ENCODE measurements at regions not wholly inside any gene's neighbourhood (a gene's known extent, or its start where the extent isn't known, plus 50 kb on each side); places are given as distances from the start of the nearest gene placed in this dataset.
"Not testable (repeated sequence)": the region's sequence is repeated elsewhere in the genome, so short reads cannot be mapped to it uniquely, and the experiment has no call there.

DNA sequence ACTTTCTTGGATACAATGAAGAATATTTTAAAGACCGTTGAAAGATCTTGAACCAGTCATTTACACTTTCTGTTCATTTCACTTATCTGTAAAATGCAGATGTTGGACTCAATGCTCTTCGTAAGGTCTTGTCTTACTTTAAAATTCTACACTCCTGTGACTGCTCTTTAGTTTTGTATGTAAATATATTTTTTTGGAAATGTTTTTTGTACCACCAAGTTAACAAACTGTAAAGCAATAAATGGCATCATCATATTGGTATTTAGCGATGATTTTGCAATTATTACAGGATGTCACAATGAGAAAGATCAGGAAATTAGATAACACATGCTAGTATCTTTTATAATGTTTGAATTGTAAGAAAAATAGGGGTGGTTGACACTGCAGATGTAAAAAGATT, 80.8 kb upstream of the GNAQ start:
- peaks cover 6% of the 10 kb centered on the region for H3K4me1 ChIP-seq (ENCODE audit: control insufficient read depth, low read length)
- H3K36me3 ChIP-seq (ENCODE audit: control insufficient read depth, low read length), result no peaks in the 10 kb centered on the region
- no peaks in the 10 kb centered on the region for H3K9me3 ChIP-seq (ENCODE audit: control insufficient read depth, insufficient read depth, low read length)
- no peaks in the 10 kb centered on the region for H3F3A ChIP-seq (ENCODE audit: control insufficient read depth, insufficient read depth)
- H3K27ac ChIP-seq (ENCODE audit: low read depth, low read length), result no peak overlapping the region
- H4K20me1 ChIP-seq (ENCODE audit: control insufficient read depth, insufficient read depth, low read depth, low read length), result no peaks in the 10 kb centered on the region
- TF ChIP-seq EZH2phosphoT487 (IDR thresholded peaks at IDR 0.05; ENCODE audit: borderline replicate concordance, low read length), result no peak
- TF ChIP-seq, protein P1, sequence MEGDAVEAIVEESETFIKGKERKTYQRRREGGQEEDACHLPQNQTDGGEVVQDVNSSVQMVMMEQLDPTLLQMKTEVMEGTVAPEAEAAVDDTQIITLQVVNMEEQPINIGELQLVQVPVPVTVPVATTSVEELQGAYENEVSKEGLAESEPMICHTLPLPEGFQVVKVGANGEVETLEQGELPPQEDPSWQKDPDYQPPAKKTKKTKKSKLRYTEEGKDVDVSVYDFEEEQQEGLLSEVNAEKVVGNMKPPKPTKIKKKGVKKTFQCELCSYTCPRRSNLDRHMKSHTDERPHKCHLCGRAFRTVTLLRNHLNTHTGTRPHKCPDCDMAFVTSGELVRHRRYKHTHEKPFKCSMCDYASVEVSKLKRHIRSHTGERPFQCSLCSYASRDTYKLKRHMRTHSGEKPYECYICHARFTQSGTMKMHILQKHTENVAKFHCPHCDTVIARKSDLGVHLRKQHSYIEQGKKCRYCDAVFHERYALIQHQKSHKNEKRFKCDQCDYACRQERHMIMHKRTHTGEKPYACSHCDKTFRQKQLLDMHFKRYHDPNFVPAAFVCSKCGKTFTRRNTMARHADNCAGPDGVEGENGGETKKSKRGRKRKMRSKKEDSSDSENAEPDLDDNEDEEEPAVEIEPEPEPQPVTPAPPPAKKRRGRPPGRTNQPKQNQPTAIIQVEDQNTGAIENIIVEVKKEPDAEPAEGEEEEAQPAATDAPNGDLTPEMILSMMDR (IDR thresholded peaks at IDR 0.05; ENCODE audit: low read depth, low read length, poor library complexity, severe bottlenecking), result no peak
- H3K79me2 ChIP-seq (ENCODE audit: control insufficient read depth, low read length), result no peaks in the 10 kb centered on the region
- H3K27me3 ChIP-seq (ENCODE audit: control insufficient read depth, low read length), result no peaks in the 10 kb centered on the region
- no peaks in the 10 kb centered on the region for H3K9me2 ChIP-seq (replicated peaks; ENCODE audit: control insufficient read depth, low read length)
- H3K4me3 ChIP-seq (ENCODE audit: low read length), result no peak overlapping the region
- H3K4me2 ChIP-seq (ENCODE audit: low read length), result no peak overlapping the region

DNA sequence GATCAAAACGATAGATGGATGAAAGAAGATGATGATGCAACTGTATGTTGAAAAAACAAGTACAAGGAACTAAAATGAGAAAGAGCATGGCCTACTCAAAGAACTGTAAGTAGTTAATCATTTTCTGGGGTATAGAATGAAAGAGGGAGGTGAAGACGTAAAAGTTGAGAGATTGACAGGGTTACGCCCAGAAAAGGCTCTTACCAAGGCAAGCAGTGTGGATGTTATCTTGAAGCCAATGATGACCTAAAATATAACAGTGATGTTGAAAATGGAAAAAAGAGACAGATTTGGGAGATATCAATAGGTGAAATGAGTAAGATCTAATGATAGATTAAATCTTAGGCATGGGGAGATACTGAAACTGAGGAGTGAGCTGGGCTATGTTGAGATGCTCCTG, 80.4 kb upstream of the GNAQ start:
- no peaks in the 10 kb centered on the region for H3K79me2 ChIP-seq (ENCODE audit: control insufficient read depth, low read length)
- no peak overlapping the region for H3K27ac ChIP-seq (ENCODE audit: low read depth, low read length)
- no peaks in the 10 kb centered on the region for H3K9me3 ChIP-seq (ENCODE audit: control insufficient read depth, insufficient read depth, low read length)
- no peak overlapping the region for H3K4me3 ChIP-seq (ENCODE audit: low read length)
- TF ChIP-seq, protein P1 (IDR thresholded peaks at IDR 0.05; ENCODE audit: low read depth, low read length, poor library complexity, severe bottlenecking), result no peak
- no peak for TF ChIP-seq EZH2phosphoT487 (IDR thresholded peaks at IDR 0.05; ENCODE audit: borderline replicate concordance, low read length)
- H3K4me2 ChIP-seq (ENCODE audit: low read length), result no peak overlapping the region
- H3K27me3 ChIP-seq (ENCODE audit: control insufficient read depth, low read length), result no peaks in the 10 kb centered on the region
- H4K20me1 ChIP-seq (ENCODE audit: control insufficient read depth, insufficient read depth, low read depth, low read length), result no peaks in the 10 kb centered on the region
- H3K9me2 ChIP-seq (replicated peaks; ENCODE audit: control insufficient read depth, low read length), result no peaks in the 10 kb centered on the region
- H3F3A ChIP-seq (ENCODE audit: control insufficient read depth, insufficient read depth), result no peaks in the 10 kb centered on the region
- no peaks in the 10 kb centered on the region for H3K36me3 ChIP-seq (ENCODE audit: control insufficient read depth, low read length)
- peaks cover 6% of the 10 kb centered on the region for H3K4me1 ChIP-seq (ENCODE audit: control insufficient read depth, low read length)

DNA sequence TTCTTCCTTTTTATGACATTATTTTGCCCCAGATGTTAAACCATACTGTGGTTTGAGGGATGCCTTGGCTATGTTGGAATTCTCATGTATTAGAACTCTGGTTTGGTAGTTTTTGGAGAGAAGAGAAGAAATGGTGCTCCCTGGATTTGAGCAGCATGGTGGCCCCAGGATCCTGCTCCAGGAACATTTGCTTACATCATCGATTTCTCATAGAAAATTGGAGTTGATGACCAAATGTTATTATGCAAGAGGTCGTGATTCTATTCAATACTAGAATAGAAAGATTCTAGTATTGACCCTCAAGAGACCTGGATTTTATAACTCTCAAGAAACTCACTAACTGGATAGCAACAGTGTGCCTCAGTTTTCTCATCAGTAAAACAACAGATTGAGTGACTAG, 77.5 kb upstream of the GNAQ start:
- Histone ChIP-seq H3K36me3 (ENCODE audit: control insufficient read depth, low read length) (no peaks in the 10 kb centered on the region), H3K27ac (ENCODE audit: low read depth, low read length) (no peak overlapping the region), H3K9me2 (replicated peaks; ENCODE audit: control insufficient read depth, low read length) (no peaks in the 10 kb centered on the region), H3F3A (ENCODE audit: control insufficient read depth, insufficient read depth) (no peaks in the 10 kb centered on the region), H3K27me3 (ENCODE audit: control insufficient read depth, low read length) (no peaks in the 10 kb centered on the region), H3K79me2 (ENCODE audit: control insufficient read depth, low read length) (no peaks in the 10 kb centered on the region), H3K4me2 (ENCODE audit: low read length) (no peak overlapping the region), H4K20me1 (ENCODE audit: control insufficient read depth, insufficient read depth, low read depth, low read length) (no peaks in the 10 kb centered on the region), H3K4me1 (ENCODE audit: control insufficient read depth, low read length) (peaks cover 3% of the 10 kb centered on the region; the same call in 1 of the 2 replicates), H3K4me3 (ENCODE audit: low read length) (no peak overlapping the region), H3K9me3 (ENCODE audit: control insufficient read depth, insufficient read depth, low read length) (no peaks in the 10 kb centered on the region)
- TF ChIP-seq, protein P1 (IDR thresholded peaks at IDR 0.05; ENCODE audit: low read depth, low read length, poor library complexity, severe bottlenecking), result no peak
- TF ChIP-seq EZH2phosphoT487 (IDR thresholded peaks at IDR 0.05; ENCODE audit: borderline replicate concordance, low read length), result no peak

DNA sequence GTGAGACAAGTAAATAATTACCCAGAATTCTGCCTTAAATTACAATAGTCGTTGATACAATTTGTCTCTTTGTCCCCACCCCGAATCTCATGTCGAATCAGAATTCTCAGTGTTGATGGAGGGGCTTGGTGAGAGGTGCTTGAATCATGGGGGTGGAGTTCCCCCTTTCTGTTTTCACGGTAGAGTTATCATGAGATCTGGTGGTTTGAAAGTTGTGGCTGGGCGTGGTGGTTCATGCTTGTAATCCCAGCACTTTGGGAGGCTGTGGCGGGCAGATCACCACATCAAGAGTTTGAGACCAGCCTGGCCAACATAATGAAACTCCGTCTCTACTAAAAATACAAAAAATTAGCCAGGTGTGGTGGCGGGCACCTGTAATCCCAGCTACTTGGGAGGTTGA, 75.0 kb upstream of the GNAQ start:
- not testable (repeated sequence) for H3K4me2 ChIP-seq (ENCODE audit: low read length); H3K4me1 ChIP-seq (ENCODE audit: control insufficient read depth, low read length); H3K27ac ChIP-seq (ENCODE audit: low read depth, low read length)

More for the DNA sequence above, 75.0 kb upstream of the GNAQ start:
- H3K9me3 ChIP-seq (ENCODE audit: control insufficient read depth, insufficient read depth, low read length); H3K79me2 ChIP-seq (ENCODE audit: control insufficient read depth, low read length); H3K9me2 ChIP-seq (replicated peaks; ENCODE audit: control insufficient read depth, low read length); H3K27me3 ChIP-seq (ENCODE audit: control insufficient read depth, low read length); H3F3A ChIP-seq (ENCODE audit: control insufficient read depth, insufficient read depth); H3K36me3 ChIP-seq (ENCODE audit: control insufficient read depth, low read length); H4K20me1 ChIP-seq (ENCODE audit: control insufficient read depth, insufficient read depth, low read depth, low read length); H3K4me3 ChIP-seq (ENCODE audit: low read length): not testable (repeated sequence)

All from DOHH2 (cell line).